GM21825 (cell line): ENCODE measurements at regions not wholly inside any gene's neighbourhood (a gene's known extent, or its start where the extent isn't known, plus 50 kb on each side); places are given as distances from the start of the nearest gene placed in this dataset.
"Not testable (repeated sequence)": the region's sequence is repeated elsewhere in the genome, so short reads cannot be mapped to it uniquely, and the experiment has no call there.

ENCODE experiments used
- ATAC-seq: cut with Tn5 transposase; IDR thresholded peaks from one replicate; pipeline ENCODE4 v1.9.1; 2021; ENCODE audit warnings: mild to moderate bottlenecking, moderate library complexity; ENCODE audit not compliant: unreplicated experiment

DNA sequence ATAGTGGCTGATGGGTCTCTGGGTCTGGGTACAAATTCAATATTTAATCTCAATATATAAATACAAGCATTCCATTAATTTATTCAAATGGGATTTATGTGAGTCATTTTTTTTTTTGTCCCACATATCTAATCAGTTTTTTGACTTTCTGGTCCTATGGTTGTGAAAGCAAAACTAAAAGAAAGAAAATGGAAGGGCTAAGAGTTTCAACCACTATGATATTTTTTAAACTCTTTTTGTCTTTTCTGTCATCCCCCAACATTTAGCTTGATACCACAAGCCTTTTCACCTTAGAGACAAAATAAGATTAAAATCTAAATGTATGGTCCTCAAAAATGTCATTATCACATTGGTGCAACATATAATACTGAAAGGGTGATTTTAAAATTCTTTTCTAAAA lies 602.7 kb upstream of the CHRM3 start:
- no peak for ATAC-seq

DNA sequence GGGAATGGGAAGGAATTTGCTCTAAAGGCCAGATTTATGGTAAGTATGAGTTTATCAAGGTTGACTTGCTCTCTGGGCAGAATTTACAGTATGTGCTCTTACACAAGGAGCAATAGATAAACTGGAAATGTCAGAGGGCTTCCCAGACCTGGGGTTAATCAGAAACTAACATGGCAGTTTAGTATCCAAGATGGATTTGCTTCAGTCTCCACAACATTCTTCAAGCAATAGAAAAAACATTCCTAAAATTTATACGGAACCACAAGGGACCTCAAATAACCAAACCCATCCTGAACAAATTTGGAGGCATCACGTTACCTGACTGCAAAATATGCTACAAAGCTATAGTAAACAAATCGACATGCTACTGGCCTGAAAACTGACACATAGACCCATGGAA lies 606.7 kb upstream of the CHRM3 start:
- no peak for ATAC-seq

DNA sequence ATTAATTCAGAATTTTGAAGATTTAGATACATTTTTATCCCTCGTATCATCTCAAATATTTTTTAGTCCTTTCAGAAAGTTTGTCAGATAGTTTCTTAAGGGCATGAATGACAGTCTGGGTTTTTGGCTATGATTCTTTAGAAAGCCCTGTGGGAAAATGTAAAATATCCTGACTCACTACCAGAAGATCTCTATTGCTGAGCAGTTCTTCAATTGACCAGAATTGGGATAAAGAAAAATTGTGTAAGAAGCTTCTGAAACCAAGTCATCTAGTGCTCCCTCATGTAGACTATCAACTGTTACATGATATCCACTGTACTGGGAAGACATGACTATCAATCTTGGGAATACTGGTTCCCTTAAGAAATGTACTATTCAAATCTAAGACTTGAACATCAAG lies 608.3 kb upstream of the CHRM3 start:
- no peak for ATAC-seq

DNA sequence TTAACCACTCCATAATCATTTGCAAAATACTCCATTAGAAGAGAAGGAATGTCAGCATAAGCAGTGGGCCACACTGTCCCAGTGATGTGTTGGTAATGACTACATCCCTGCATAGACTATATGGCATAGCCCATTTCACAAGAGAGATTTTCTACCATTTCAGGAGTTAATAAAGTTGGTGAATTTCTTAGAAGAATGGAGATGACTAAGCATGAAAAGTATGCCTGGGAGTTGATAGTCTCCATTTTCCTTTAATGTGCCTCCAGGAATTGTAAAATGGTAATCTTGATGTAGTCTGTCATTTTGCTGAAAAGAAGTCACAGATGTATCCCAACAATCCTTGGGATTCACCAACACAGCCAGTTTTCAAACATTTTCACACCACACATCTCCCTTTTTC lies 608.8 kb upstream of the CHRM3 start:
- no peak for ATAC-seq

- no peak for ATAC-seq
These were observed 610.2 kb upstream of the CHRM3 start for GRCh38 chr1:238776126-238776525.

- ATAC-seq: no peak
These were observed 614.0 kb upstream of the CHRM3 start for GRCh38 chr1:238772322-238772721.

DNA sequence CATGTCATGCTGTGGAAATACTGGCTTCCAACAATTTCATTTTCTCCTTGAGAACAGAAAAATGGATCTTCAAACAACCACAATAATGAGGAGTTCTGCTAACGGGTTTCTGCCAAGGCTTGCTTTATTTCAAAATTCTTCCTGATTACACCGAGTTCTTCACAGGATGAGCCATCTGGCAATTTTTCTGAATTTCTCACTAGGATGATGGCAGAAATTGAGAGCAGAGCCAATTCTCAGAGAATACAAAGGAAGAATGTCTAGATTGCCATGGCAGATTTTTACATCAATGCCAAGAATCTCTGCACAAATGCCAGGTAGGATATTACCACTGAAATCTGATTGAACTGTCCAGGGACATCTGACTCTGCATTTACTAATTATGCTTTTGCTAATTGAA lies 619.0 kb upstream of the CHRM3 start:
- ATAC-seq: no peak

GRCh38 chr1:238764779-238765178 lies 621.6 kb upstream of the CHRM3 start:
- no peak for ATAC-seq

- no peak for ATAC-seq
These were observed 633.1 kb upstream of the CHRM3 start for GRCh38 chr1:238753252-238753651.

DNA sequence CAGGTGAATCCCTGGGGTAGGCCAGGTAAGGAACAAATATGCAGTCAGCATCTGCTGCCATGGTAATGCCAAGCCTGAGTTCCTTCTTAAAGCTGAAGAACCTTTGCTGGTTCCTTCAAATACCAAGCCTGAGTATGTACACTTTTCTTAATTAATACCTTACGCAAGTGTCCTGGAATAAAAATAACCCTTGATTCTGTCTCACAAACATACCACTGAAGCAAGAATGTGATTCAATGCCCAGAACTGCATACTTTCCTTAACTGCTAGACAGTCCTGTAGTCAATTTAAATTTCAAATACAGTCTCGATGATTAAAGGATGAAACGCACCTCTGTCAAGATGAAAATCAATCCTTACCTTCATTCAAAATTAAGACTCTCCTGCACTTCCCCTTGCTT lies 634.0 kb upstream of the CHRM3 start:
- ATAC-seq: no peak

DNA sequence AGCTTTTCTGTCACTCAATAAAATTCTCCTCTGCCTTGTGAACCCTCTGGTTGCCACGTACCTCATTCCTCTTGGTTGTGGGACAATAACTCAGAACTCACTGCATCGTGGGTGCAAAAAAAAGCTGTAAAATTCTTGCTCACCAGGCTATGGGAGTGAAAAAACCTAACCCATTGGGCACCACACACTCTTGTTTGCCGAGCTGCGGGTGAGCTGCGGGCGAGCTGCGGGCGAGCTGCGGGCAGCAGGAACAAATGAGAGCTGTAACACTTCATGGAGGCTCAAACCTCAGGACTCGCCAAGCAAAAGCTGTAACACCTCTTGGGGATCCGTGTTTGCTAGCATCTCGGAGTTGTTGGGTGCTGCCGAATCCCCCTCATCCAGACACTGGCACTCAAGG lies 641.3 kb upstream of the CHRM3 start:
- no peak for ATAC-seq

DNA sequence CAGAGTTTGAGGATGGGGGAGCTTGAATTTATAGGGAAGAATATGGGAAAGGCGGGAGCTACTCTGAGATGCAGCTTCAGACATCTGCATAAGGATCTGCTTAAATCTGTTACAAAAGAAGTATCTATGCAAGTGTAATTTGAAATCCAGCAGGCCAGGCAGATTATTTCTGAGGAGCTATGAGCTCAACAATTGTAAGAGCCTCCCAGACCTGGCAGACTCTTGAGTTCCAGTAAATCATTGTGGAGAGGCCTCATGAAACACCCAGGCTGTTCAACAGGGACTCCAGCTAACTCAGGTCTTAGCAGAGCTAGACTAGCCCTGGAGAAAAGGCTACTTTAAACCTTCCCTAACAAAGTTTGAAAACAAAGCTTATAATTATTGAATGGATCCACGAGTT lies 647.5 kb upstream of the CHRM3 start:
- ATAC-seq: no peak

- ATAC-seq: no peak
These were observed 658.7 kb upstream of the CHRM3 start for GRCh38 chr1:238727670-238728069.

DNA sequence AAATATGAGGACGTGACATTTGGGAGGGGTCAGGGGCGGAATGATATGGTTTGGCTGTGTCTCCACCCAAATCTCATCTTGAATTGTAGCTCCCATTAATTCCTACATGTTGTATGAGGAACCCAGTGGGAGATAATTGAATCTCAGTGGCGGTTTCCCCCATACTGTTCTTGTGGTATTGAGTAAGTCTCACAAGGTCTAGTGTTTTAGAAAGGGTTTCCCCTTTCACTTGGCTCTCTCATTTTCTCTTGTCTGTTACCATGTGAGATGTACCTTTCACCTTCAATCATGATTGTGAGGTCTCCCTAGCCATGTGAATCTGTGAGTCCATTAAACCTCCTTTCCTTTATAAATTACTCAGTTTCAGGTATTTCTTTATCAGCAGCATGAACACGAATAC lies 663.6 kb upstream of the CHRM3 start:
- no peak for ATAC-seq

DNA sequence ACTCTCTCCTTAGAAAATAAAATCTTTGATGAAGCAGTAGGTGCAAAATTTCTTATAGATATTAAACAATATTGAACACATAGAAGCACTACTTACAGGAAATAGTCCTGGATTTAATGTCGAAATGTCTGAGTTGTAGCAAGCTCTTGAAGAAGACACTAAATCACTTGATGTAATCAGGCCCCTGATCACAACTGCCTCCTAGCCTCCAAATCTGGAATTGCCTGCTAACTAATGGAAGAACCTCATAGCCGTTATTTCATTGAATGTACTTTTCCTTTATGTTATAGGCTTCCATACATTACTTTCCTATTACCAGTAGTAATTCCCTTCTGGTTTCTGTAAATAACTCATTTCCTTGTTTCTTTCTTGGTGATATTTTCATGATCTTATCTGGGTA lies 675.7 kb upstream of the CHRM3 start:
- no peak for ATAC-seq

DNA sequence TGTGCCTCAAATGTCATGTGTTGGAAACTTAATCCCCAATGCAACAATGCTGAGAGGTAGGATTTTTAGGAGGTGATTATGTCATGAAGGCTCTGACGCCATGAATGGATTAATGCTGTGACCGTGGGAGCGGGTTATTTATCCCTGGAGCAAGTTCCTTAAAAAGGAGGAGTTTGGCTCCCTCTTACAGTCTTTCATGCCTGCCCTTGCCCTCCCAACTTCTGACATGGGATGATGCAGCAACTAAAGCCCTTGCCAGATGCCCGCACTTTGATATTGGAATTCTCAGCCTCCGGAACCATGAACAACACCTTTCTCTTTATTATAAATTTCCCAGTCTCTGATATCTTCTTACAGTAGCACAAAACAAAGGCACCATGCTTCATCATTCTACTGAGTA lies 685.3 kb upstream of the CHRM3 start:
- no peak for ATAC-seq

GRCh38 chr1:238690415-238690814 lies 696.0 kb upstream of the CHRM3 start:
- no peak for ATAC-seq

GRCh38 chr1:238684576-238684975 lies 701.8 kb upstream of the CHRM3 start:
- not testable (repeated sequence) for ATAC-seq

- ATAC-seq: no peak
These were observed 704.9 kb upstream of the CHRM3 start for GRCh38 chr1:238681451-238681850.

DNA sequence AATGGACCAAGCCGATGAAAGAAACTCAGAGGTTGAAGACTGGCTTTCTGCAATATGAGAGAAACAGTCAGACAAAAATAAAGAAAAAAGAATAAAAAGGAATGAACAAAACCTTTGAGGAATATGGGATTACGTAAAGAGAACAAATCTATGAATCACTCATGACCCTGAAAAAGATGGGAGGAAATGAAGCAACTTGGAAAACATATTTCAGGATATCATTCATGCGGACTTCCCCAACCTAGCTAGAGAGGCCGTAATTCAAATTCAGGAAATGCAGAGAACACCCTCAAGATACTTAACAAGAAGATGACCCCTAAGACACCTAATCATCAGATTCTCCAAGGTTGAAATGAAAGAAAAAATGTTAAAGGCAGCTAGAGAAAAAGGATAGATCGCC lies 705.3 kb upstream of the CHRM3 start:
- no peak for ATAC-seq

DNA sequence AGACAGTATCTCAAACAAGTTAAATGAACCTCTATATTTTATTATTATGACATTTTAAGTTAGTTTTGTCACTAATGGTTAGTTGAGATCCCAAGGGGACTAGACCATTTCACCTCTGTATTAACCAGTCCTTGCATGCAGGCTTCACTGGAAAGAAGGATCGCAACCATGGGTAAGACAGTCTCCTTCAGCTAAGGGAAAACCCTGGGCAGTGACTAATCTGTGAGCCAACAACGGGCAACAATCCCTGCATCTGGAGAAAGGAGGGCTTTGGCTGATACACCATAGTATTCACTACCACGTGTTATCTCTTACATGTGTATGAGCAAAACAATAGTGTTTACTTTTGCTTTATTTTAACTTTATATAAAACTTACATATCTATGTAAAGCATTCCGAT lies 708.8 kb upstream of the CHRM3 start:
- no peak for ATAC-seq

- ATAC-seq: no peak
These were observed 711.1 kb upstream of the CHRM3 start for GRCh38 chr1:238675221-238675620.

GRCh38 chr1:238674316-238674715 lies 712.1 kb upstream of the CHRM3 start:
- no peak for ATAC-seq

DNA sequence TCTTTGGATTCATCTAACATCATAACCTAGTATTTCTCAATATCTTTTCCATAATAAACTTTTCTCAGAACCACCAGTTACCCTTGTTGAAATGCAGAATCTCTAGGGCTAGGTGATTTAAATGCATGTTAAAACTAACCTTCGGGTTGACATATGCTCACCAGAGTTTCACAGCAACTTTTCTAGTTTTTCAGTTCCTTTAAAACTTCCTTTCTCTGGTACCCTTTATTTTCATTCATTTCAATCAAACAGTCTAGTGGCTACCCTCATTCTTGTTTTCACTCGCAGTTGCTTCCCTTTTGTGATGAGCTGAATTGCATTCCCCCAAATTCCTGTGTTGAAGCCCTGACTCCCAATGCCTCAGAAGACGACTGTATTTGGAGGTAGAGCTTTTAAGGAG lies 712.8 kb upstream of the CHRM3 start:
- no peak for ATAC-seq
